HepG2 (cell line): ENCODE measurements at regions not wholly inside any gene's neighbourhood (a gene's known extent, or its start where the extent isn't known, plus 50 kb on each side); places are given as distances from the start of the nearest gene placed in this dataset.
"Not testable (repeated sequence)": the region's sequence is repeated elsewhere in the genome, so short reads cannot be mapped to it uniquely, and the experiment has no call there.

Experiments
- ATAC-seq: fragments of 200-7000 bp; cut with Tn5 transposase; 3 replicates; pipeline ENCODE4 v1.9.1; 2020; ENCODE audit warnings: mild to moderate bottlenecking, moderate library complexity
- BruUV-seq: library from RNA; stranded (reverse); fragments of 400-500 nt; replicated peaks from 2 replicates; lab custom pipeline; 2021; lab: Mats Ljungman, UMichigan
- CTCF ChIA-PET: fragments of 300-600 bp; formaldehyde crosslinking; extraction: SDS; loops from one replicate; lab custom pipeline; 2021; ENCODE audit warnings: low total read pairs, inconsistent platforms, low intra/inter-chr PET ratio; lab: Yijun Ruan, JAX
- POLR2A ChIA-PET: fragments of 350-600 bp; sonication (Branson Sonifier 250); formaldehyde crosslinking; loops from one replicate; lab custom pipeline; 2020; ENCODE audit warnings: antibody characterized with exemption, inconsistent platforms; lab: Yijun Ruan, JAX
- DNase-seq: peaks from one replicate; pipeline ENCODE4 v3.0.0-alpha.2; 2015; ENCODE audit warnings: low spot score
- FAIRE-seq: peaks from 3 replicates; lab custom pipeline; 2011; peaks lifted over from hg19 to GRCh38; lab: Jason Lieb, UNC
- H2AFZ ChIP-seq: one replicate; pipeline ENCODE4 v1.6.1; 2011; ENCODE audit warnings: low read length, inconsistent platforms
- H3K27ac ChIP-seq: fragments of 300-600 bp; 3 replicates; pipeline ENCODE4 v1.8.0; 2011; ENCODE audit warnings: mixed run types, mild to moderate bottlenecking, mixed read lengths, low read length, inconsistent platforms; ENCODE audit not compliant: insufficient read depth; ENCODE audit errors: extremely low read length
- H3K27me3 ChIP-seq, 2 experiments: fragments of 200-600 bp in 1 of 2; 2 replicates in 1 of 2; 3 replicates in 1 of 2; pipeline versions ENCODE4 v1.6.0 to v1.8.0; 2011; ENCODE audit warnings: low read length in 2 of 2, mild to moderate bottlenecking in 2 of 2, moderate library complexity in 2 of 2, inconsistent platforms in 1 of 2; ENCODE audit not compliant: insufficient read depth in 2 of 2, control insufficient read depth in 1 of 2
- H3K36me3 ChIP-seq, 2 experiments: fragments of 200-600 bp in 1 of 2; replicated peaks in 1 of 2; 2 replicates in 1 of 2; 3 replicates in 1 of 2; pipeline versions ENCODE4 v1.5.1 to v1.8.0; 2011; ENCODE audit warnings: low read length in 2 of 2, inconsistent platforms in 1 of 2; ENCODE audit not compliant: insufficient read depth in 2 of 2, control insufficient read depth in 1 of 2
- H3K4me1 ChIP-seq: 2 replicates; pipeline ENCODE4 v1.5.1; 2012; ENCODE audit warnings: low read length, inconsistent platforms; ENCODE audit not compliant: insufficient read depth
- H3K4me2 ChIP-seq: 2 replicates; pipeline ENCODE4 v1.6.0; 2011; ENCODE audit warnings: low read depth, low read length, inconsistent platforms
- H3K4me3 ChIP-seq, 3 experiments: fragments of 200-600 bp in 1 of 3; sonication (generic), shearing (Covaris generic) in 1 of 3; replicated peaks in 1 of 3; 2 replicates each; pipeline ENCODE4 v1.5.1; 2011 to 2016; ENCODE audit warnings: low read length in 3 of 3, inconsistent platforms in 2 of 3, low read depth in 2 of 3, mild to moderate bottlenecking in 2 of 3, control low read depth in 1 of 3, mixed read lengths in 1 of 3; ENCODE audit not compliant: insufficient read depth in 1 of 3
- H3K79me2 ChIP-seq: one replicate; pipeline ENCODE4 v1.6.1; 2011; ENCODE audit warnings: low read length, inconsistent platforms; ENCODE audit not compliant: insufficient read depth
- H3K9ac ChIP-seq: 2 replicates; pipeline ENCODE4 v1.6.0; 2011; ENCODE audit warnings: mild to moderate bottlenecking, low read depth, low read length, inconsistent platforms; ENCODE audit not compliant: insufficient read depth
- H3K9me3 ChIP-seq: 2 replicates; pipeline ENCODE4 v1.5.1; 2012; ENCODE audit warnings: mild to moderate bottlenecking, low read length
- H4K20me1 ChIP-seq: 2 replicates; pipeline ENCODE4 v1.6.0; 2011; ENCODE audit warnings: inconsistent platforms, mild to moderate bottlenecking, low read length, moderate library complexity; ENCODE audit not compliant: insufficient read depth
- ATF5 ChIP-seq: sonication (generic); formaldehyde crosslinking; IDR thresholded peaks from 2 replicates; pipeline ENCODE4 v1.4.0; 2020; ENCODE audit warnings: mild to moderate bottlenecking, low read depth, missing genetic modification reagents
- ETV5 ChIP-seq: IDR thresholded peaks from 2 replicates; pipeline ENCODE4 v1.6.1; 2018; ENCODE audit warnings: missing biosample characterization, missing genetic modification reagents, inconsistent platforms, borderline replicate concordance
- MED1 ChIP-seq: sonication (generic); formaldehyde crosslinking; IDR thresholded peaks from 2 replicates; pipeline ENCODE4 v1.4.0; 2020; ENCODE audit warnings: missing genetic modification reagents
- SALL1 ChIP-seq: sonication (generic); formaldehyde crosslinking; IDR thresholded peaks from 2 replicates; pipeline ENCODE4 v1.8.0; 2022; ENCODE audit warnings: mild to moderate bottlenecking, missing genetic modification reagents
- ZEB1 ChIP-seq: IDR thresholded peaks from 2 replicates; pipeline ENCODE4 v1.6.1; 2012; ENCODE audit warnings: mild to moderate bottlenecking, low read depth, inconsistent platforms; ENCODE audit not compliant: insufficient replicate concordance
- ZMYM3 ChIP-seq: sonication (generic); formaldehyde crosslinking; IDR thresholded peaks from 2 replicates; pipeline ENCODE4 v1.5.1; 2020; ENCODE audit warnings: mild to moderate bottlenecking, missing genetic modification reagents
- ZNF598 ChIP-seq: sonication (generic); formaldehyde crosslinking; IDR thresholded peaks from 2 replicates; pipeline ENCODE4 v1.5.1; 2020; ENCODE audit warnings: mild to moderate bottlenecking, missing genetic modification reagents, borderline replicate concordance
- ZNF605 ChIP-seq: sonication (generic); formaldehyde crosslinking; IDR thresholded peaks from 2 replicates; pipeline ENCODE4 v1.8.0; 2022; ENCODE audit warnings: mild to moderate bottlenecking, missing genetic modification reagents
- ZNF629 ChIP-seq: sonication (generic); formaldehyde crosslinking; conservative IDR thresholded peaks from 2 replicates; pipeline ENCODE4 v1.5.0; 2020; ENCODE audit warnings: missing genetic modification reagents
- ZNF775 ChIP-seq: sonication (generic); formaldehyde crosslinking; IDR thresholded peaks from 2 replicates; pipeline ENCODE4 v1.4.0; 2020; ENCODE audit warnings: missing genetic modification reagents, mild to moderate bottlenecking, moderate library complexity, borderline replicate concordance
- WGBS: methylation state at CpG from one replicate; pipeline ENCODE4 v1.1.6; 2017; ENCODE audit warnings: low lambda C conversion rate; 5-methylcytosine and 5-hydroxymethylcytosine counted together
- in situ Hi-C: cut with HindIII; loops from 2 replicates; pipeline ENCODE4 v1.10.0; 2017; ENCODE audit warnings: low pct_unique_long_range_greater_than_20kb; ENCODE audit not compliant: extremely low pct_ligation_motif_present
- intact Hi-C: fragments of 100-400 bp; cut with micrococcal nuclease; formaldehyde crosslinking; loops from one replicate; pipeline ENCODE4 v1.10.0; 2022; ENCODE audit not compliant: unreplicated experiment
- TF ChIP-seq, protein P1 (sequence below): fragments of 450-650 bp; IDR thresholded peaks from 2 replicates; pipeline ENCODE4 v1.6.1; 2016

DNA sequence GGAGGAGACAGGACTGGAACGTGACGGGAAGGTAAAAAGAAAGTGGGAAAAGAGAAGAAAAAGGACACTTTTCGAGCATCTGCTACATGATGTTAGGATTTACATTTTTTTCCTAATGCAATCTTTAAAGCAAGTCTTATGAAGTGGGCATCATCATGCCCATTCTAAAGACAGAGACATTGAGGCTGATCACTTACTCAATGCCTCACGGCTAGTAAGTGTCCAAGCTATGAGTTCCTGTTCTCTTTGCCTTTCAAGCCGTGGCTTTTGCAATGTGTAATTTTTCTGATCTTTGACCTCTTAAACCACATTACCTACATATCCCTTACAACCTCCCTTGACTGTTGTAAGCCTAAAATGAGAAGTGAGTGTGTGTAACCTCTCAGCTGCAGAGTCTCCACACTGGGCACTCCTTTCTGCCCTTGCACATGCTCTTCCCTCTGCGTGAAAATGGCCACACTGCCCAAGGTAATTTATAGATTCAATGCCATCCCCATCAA is 649.2 kb downstream of the RNF144A start (continued):
- TF ChIP-seq ZNF629 (CRISPR knock-in tag) (peak; percentile 92), ZMYM3 (CRISPR knock-in tag) (peak; percentile 33; the same call in 1 of the 2 replicates)

DNA sequence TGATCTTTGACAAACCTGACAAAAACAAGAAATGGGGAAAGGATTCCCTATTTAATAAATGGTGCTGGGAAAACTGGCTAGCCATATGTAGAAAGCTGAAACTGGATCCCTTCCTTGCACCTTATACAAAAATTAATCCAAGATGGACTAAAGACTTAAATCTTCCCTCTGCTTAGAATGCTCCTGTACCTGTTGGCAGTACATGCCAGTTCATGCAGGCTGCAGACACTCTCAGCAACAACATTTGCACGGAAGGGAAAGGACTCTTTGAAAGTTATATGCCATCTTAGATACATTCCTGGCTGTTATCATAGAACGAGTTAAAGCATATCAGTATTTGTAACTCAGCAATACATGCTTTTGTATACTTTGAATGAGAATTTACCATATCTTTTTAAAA is 649.9 kb downstream of the RNF144A start:
- 37% methylated on average over 2 of the region's 2 CpGs for WGBS
- BruUV-seq, FAIRE-seq, H3K4me3 ChIP-seq, POLR2A ChIA-PET, H3K4me1 ChIP-seq, H3K79me2 ChIP-seq, H4K20me1 ChIP-seq, ATAC-seq, intact Hi-C loops, DNase-seq, in situ Hi-C loops, H2AFZ ChIP-seq, H3K27ac ChIP-seq, H3K4me2 ChIP-seq, CTCF ChIA-PET, H3K9ac ChIP-seq, H3K9me3 ChIP-seq, H3K27me3 ChIP-seq, H3K36me3 ChIP-seq: not testable (repeated sequence)

DNA sequence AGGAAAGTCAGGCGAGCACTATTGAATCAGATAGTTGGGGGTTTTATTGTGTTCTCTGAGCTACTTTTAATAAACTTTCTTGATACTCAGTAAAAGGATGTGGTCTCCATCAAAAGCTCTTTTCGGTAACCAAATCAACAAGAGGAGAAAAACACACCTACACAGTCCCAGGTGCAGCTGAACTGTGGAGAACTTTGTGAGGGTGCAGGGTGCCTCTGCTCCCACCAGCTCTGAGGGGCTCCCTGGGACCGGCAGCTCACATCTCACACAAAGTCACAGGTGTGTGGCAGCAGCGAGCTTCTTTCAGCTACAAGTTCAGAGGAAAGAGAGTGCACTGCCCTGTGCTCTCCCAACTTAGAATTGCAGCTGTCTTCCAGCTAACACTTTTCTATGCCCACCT is 650.4 kb downstream of the RNF144A start:
- no TSS peak for BruUV-seq
- no peak; the same call in 2 of the 3 replicates for ATAC-seq
- no peak for TF ChIP-seq ETV5 (CRISPR knock-in tag)
- no peak for TF ChIP-seq ZEB1
- no peak for TF ChIP-seq ZNF605 (CRISPR knock-in tag)
- no peak for TF ChIP-seq ZNF775 (CRISPR knock-in tag)
- TF ChIP-seq ZNF598 (CRISPR knock-in tag): no peak
- TF ChIP-seq MED1: no peak
- TF ChIP-seq, protein P1, sequence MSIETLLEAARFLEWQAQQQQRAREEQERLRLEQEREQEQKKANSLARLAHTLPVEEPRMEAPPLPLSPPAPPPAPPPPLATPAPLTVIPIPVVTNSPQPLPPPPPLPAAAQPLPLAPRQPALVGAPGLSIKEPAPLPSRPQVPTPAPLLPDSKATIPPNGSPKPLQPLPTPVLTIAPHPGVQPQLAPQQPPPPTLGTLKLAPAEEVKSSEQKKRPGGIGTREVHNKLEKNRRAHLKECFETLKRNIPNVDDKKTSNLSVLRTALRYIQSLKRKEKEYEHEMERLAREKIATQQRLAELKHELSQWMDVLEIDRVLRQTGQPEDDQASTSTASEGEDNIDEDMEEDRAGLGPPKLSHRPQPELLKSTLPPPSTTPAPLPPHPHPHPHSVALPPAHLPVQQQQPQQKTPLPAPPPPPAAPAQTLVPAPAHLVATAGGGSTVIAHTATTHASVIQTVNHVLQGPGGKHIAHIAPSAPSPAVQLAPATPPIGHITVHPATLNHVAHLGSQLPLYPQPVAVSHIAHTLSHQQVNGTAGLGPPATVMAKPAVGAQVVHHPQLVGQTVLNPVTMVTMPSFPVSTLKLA: no peak
- no peak for TF ChIP-seq SALL1 (CRISPR knock-in tag)
- TF ChIP-seq ATF5 (CRISPR knock-in tag): no peak

More for the DNA sequence above, 650.4 kb downstream of the RNF144A start:
- FAIRE-seq (no peak), DNase-seq (no peak)
- CTCF ChIA-PET: no interaction called here
- no peaks in the 10 kb centered on the region for H4K20me1 ChIP-seq
- no peaks in the 10 kb centered on the region for H3K9me3 ChIP-seq
- in situ Hi-C loops: no loop called here
- no peak overlapping the region for H3K4me2 ChIP-seq
- intact Hi-C loops: no loop called here
- no peak overlapping the region for H3K9ac ChIP-seq
- H2AFZ ChIP-seq: no peak overlapping the region
- no peaks in the 10 kb centered on the region for H3K36me3 ChIP-seq
- no peak overlapping the region for H3K27ac ChIP-seq
- H3K27me3 ChIP-seq: no peaks in the 10 kb centered on the region; a peak in 1 of 5 replicates
- H3K79me2 ChIP-seq: no peaks in the 10 kb centered on the region
- no peaks in the 10 kb centered on the region for H3K4me1 ChIP-seq
- POLR2A ChIA-PET: no interaction called here
- 24% methylated on average over 4 of the region's 4 CpGs for WGBS
- no peak overlapping the region for H3K4me3 ChIP-seq
